C4-2B (cell line): ENCODE measurements at regions not wholly inside any gene's neighbourhood (a gene's known extent, or its start where the extent isn't known, plus 50 kb on each side); places are given as distances from the start of the nearest gene placed in this dataset.

ENCODE experiments used
- CTCF ChIP-seq: fragments of 450-650 bp; conservative IDR thresholded peaks from 2 replicates; pipeline ENCODE4 v1.5.1; 2017; ENCODE audit warnings: mild to moderate bottlenecking
- ZFX ChIP-seq: fragments of 450-650 bp; IDR thresholded peaks from 2 replicates; pipeline ENCODE4 v1.6.1; 2017

GRCh38 chr1:208885650-208886049 lies 641.5 kb upstream of the PLXNA2 start:
- TF ChIP-seq CTCF (no peak), ZFX (no peak)
